ENCODE measurements at regions not wholly inside any gene's neighbourhood (a gene's known extent, or its start where the extent isn't known, plus 50 kb on each side); places are given as distances from the start of the nearest gene placed in this dataset.
"Not testable (repeated sequence)": the region's sequence is repeated elsewhere in the genome, so short reads cannot be mapped to it uniquely, and the experiment has no call there.

DNA sequence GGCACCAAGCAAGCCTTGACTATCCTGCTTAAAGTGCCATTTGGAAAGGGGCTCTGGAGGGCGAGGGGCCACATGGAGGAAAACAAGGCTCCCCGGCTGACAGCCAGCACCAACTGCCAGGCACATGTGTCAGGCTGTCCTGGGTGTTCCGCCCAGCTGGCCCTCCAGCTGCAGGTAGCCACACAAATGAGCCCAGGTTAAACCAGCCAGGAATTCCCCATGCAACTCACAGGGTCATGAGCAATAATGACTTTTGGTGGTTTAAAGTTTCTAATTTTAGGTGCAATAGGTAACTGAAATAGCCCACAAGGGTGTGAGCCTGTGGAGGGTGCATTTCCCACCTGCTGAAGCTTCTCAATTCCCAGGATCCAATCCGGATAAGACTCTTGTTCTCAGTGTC lies 58.9 kb upstream of the EEF2KMT start:
- DNase-seq = not testable (repeated sequence)

DNA sequence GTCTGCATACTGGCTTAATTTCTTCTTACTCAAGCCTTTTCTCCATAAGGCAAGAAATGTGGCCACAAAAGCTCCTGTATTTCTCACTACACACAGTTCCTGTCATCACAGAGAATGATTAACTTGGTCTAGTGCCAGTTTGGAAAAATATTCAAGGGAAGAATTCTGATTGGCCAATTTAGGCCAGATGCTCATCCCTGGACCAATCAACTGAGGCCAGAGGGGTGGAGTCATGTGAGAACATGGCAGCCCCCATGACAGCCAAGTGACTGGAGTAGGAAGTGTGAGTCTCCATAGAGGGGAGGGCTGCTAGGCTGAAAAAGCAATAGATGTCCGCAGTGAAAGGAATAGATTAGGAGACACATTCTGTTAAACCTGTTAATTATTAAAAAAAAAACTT lies 56.4 kb upstream of the EEF2KMT start:
- not testable (repeated sequence) for DNase-seq

DNA sequence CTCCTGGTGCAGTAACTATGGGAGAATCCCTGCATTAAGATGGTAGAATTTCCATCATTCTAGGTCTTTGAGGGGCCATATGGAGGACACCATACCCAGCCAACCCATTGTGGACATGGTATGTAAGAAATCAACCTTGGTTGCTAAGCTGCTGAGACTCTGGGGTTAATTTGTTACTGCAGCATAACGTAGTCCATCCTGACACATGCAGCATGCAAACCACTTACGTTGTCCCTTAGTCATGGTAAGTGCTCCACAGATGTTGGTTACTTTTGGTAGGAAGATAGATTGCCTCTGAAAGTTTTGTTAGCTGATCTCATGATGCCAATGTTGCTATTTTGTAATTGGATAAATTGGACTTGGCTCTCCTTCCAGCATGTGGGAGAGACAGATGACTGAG lies 53.8 kb upstream of the EEF2KMT start:
- DNase-seq = not testable (repeated sequence)
